C4-2B (cell line): ENCODE measurements at regions not wholly inside any gene's neighbourhood (a gene's known extent, or its start where the extent isn't known, plus 50 kb on each side); places are given as distances from the start of the nearest gene placed in this dataset.

Experiments
- ZFX ChIP-seq: fragments of 450-650 bp; IDR thresholded peaks from 2 replicates; pipeline ENCODE4 v1.6.1; 2017
- TF ChIP-seq, protein P1 (sequence below): fragments of 450-650 bp; conservative IDR thresholded peaks from 2 replicates; pipeline ENCODE4 v1.5.1; 2017; ENCODE audit warnings: mild to moderate bottlenecking

- TF ChIP-seq, protein P1, sequence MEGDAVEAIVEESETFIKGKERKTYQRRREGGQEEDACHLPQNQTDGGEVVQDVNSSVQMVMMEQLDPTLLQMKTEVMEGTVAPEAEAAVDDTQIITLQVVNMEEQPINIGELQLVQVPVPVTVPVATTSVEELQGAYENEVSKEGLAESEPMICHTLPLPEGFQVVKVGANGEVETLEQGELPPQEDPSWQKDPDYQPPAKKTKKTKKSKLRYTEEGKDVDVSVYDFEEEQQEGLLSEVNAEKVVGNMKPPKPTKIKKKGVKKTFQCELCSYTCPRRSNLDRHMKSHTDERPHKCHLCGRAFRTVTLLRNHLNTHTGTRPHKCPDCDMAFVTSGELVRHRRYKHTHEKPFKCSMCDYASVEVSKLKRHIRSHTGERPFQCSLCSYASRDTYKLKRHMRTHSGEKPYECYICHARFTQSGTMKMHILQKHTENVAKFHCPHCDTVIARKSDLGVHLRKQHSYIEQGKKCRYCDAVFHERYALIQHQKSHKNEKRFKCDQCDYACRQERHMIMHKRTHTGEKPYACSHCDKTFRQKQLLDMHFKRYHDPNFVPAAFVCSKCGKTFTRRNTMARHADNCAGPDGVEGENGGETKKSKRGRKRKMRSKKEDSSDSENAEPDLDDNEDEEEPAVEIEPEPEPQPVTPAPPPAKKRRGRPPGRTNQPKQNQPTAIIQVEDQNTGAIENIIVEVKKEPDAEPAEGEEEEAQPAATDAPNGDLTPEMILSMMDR, result no peak
- no peak for TF ChIP-seq ZFX
Measured at GRCh38 chr5:138650196-138650595, 75.0 kb upstream of the HSPA9 start.
